Activated CD4-positive, alpha-beta T cell treated with anti-CD3 and anti-CD28 coated beads, Interleukin-2, amount 10 ng/mL, durations not matched to agents 7 days and 5 days (primary cell): ENCODE measurements at regions not wholly inside any gene's neighbourhood (a gene's known extent, or its start where the extent isn't known, plus 50 kb on each side); places are given as distances from the start of the nearest gene placed in this dataset.

Experiments
- CTCF ChIA-PET: fragments of 350-600 bp; sonication (Branson Sonifier 250); formaldehyde crosslinking; loops from one replicate; lab custom pipeline; 2021; ENCODE audit warnings: antibody characterized with exemption; lab: Charles Lee
- POLR2A ChIA-PET: fragments of 350-600 bp; sonication (Branson Sonifier 250); formaldehyde crosslinking; loops from one replicate; lab custom pipeline; 2021; ENCODE audit warnings: antibody characterized with exemption; lab: Charles Lee
- DNase-seq: peaks from one replicate; pipeline ENCODE4 v3.0.0-alpha.2; 2020
- H3K27ac Mint-ChIP-seq: one replicate; pipeline ENCODE4 v1.8.0; 2021; ENCODE audit warnings: mild to moderate bottlenecking, moderate library complexity, mixed read lengths
- H3K27me3 Mint-ChIP-seq: one replicate; pipeline ENCODE4 v1.8.0; 2021; ENCODE audit warnings: mixed read lengths
- H3K36me3 Mint-ChIP-seq: one replicate; pipeline ENCODE4 v1.8.0; 2021; ENCODE audit warnings: low read depth, mixed read lengths
- H3K4me1 Mint-ChIP-seq: one replicate; pipeline ENCODE4 v1.8.0; 2021; ENCODE audit warnings: mixed read lengths
- H3K4me3 Mint-ChIP-seq: one replicate; pipeline ENCODE4 v1.8.0; 2021; ENCODE audit warnings: mild to moderate bottlenecking, moderate library complexity, mixed read lengths
- H3K9me3 Mint-ChIP-seq: one replicate; pipeline ENCODE4 v1.8.0; 2021; ENCODE audit warnings: mixed read lengths

DNA sequence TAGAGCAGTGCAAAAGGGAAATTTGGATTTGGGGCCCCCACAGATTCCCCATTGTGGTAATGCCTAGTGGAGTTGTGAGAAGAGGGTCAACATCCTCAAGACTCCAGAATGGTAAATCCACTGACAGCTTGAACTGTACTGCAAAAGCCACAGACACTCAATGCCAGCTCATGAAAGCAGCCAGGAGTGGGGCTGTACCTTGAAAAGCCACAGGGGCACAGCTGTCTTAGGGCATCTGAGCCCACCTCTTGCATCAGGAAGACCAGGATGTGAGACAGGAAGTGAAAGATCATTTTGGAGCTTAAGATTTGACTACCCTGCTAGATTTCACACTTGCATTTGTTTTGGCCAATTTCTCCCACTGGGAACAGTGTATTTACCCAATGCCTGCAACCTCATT, 1548.9 kb upstream of the PCDH20 start:
- Mint-ChIP-seq H3K9me3 (peaks cover 10% of the 10 kb centered on the region), H3K27ac (no peak overlapping the region), H3K4me3 (no peak overlapping the region), H3K36me3 (no peaks in the 10 kb centered on the region), H3K4me1 (no peaks in the 10 kb centered on the region), H3K27me3 (no peaks in the 10 kb centered on the region)
- DNase-seq: no peak
- CTCF ChIA-PET: no interaction called here
- POLR2A ChIA-PET: no interaction called here

DNA sequence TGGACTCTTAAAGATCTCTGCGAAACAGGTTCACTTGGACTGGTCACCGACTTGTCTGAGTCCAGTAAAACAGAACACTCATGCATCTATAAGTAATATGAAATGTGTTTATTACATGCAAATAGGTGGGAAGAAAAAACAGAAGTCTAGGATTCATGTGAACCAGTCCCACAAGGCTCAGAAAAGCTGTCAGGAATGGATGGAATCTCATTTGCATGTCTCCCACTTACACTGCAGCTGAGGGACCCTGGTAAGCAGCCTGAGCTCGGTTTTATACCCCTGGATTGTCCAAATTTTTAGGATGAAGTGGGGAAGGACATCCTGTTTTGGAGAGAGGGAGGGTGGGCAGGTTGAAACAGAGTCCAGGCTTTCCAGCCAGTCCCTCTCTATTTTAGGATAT, 1545.1 kb upstream of the PCDH20 start:
- no peak for DNase-seq
- H3K27ac Mint-ChIP-seq: no peak overlapping the region
- no peaks in the 10 kb centered on the region for H3K27me3 Mint-ChIP-seq
- CTCF ChIA-PET: no interaction called here
- no peaks in the 10 kb centered on the region for H3K4me1 Mint-ChIP-seq
- peaks cover 5% of the 10 kb centered on the region for H3K9me3 Mint-ChIP-seq
- no peak overlapping the region for H3K4me3 Mint-ChIP-seq
- POLR2A ChIA-PET: no interaction called here
- H3K36me3 Mint-ChIP-seq: no peaks in the 10 kb centered on the region

DNA sequence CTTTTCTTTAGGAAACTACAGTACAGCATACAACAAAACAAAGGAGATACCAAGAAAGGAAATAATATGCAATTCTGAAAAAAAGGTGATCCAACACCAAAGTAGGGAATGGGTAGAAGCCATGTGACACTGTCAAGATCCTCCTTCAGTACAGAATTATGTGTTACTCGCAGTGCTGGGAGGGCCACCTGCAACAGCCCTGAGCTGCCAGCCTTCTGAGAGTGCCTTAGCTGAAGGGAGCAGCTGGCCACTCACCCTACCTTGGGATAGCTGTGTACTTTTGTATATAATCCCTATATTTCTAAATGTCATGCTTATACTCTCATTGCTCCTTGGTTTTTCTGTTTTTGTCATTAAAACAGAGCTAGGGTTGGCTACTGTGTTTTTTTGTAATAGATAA, 1518.2 kb upstream of the PCDH20 start:
- Mint-ChIP-seq H3K27ac (no peak overlapping the region), H3K4me1 (no peaks in the 10 kb centered on the region), H3K9me3 (no peaks in the 10 kb centered on the region), H3K4me3 (no peak overlapping the region), H3K27me3 (no peaks in the 10 kb centered on the region), H3K36me3 (no peaks in the 10 kb centered on the region)
- no peak for DNase-seq
- ChIA-PET CTCF (no interaction called here), POLR2A (no interaction called here)

DNA sequence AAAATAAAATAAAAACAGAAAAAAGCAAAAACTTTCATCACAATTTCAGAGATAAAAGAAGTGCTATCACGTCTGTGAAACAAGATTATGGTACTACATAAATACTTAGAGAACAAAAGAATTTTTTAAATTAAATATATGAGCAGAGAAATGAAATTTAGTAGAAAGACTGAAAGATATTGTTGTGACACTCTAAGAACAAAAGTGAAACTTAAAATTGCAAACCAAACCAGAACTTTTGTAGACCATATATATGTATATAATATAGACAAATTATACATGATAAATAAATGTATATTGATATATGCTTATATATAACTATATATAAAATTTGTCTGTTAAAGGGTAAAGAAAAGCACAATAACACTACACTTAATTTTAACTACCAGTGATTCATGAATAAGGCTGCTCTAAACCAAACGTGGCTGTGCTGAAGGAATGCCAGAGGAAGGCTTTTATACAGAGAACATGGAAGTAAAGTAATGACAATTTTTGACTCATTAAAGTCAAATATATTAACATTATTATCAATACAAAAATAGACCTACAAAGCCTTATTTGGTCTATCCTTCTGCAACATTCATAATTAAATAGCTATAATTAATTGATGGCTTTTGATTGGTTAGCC, 1516.7 kb upstream of the PCDH20 start:
- POLR2A ChIA-PET: no interaction called here
- H3K4me1 Mint-ChIP-seq: no peaks in the 10 kb centered on the region
- no peak for DNase-seq
- H3K27me3 Mint-ChIP-seq: no peaks in the 10 kb centered on the region
- no peak overlapping the region for H3K27ac Mint-ChIP-seq
- CTCF ChIA-PET: no interaction called here
- H3K9me3 Mint-ChIP-seq: no peaks in the 10 kb centered on the region
- no peaks in the 10 kb centered on the region for H3K36me3 Mint-ChIP-seq
- no peak overlapping the region for H3K4me3 Mint-ChIP-seq

DNA sequence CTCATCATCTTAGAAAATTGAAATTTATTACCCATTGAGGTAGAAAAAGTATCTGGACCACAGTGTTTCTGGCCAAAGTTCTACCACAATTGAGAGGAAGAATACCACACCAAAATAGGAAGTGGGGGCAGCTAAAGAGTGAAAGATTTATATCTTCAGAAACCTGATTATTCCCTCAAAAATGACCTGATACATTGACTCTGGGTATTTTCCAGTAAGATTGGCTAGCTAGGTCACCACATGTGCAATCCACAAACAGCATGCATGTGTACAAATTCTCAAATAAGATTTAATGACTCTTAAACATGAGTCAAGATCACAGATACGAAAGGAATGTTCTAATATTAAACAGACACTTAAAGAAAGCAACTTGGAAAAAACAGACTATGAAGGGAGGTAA, 1516.2 kb upstream of the PCDH20 start:
- ChIA-PET POLR2A (no interaction called here), CTCF (no interaction called here)
- Mint-ChIP-seq H3K27ac (no peak overlapping the region), H3K9me3 (no peaks in the 10 kb centered on the region), H3K4me1 (no peaks in the 10 kb centered on the region), H3K27me3 (no peaks in the 10 kb centered on the region), H3K4me3 (no peak overlapping the region), H3K36me3 (no peaks in the 10 kb centered on the region)
- no peak for DNase-seq

DNA sequence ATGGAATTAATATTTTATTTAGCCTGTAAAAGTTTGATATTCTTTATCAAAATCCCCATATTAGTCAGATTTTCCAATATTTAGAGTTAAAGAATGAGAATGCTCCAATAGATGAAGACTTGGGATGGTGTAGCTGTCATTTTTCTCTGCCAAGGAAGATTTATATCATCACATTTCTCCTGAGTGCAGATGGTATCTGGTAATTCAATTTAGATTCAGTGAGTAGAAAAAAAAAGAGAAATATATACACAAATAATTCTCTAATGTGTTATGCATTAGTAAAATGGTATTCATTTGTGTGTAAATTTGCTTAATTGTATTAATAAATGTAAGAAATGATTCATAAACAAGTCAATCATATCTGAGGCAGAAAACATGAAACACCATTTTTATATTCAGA, 1508.7 kb upstream of the PCDH20 start:
- ChIA-PET CTCF (no interaction called here), POLR2A (no interaction called here)
- Mint-ChIP-seq H3K27me3 (no peaks in the 10 kb centered on the region), H3K27ac (no peak overlapping the region), H3K9me3 (no peaks in the 10 kb centered on the region), H3K36me3 (no peaks in the 10 kb centered on the region), H3K4me3 (no peak overlapping the region), H3K4me1 (no peaks in the 10 kb centered on the region)
- DNase-seq: no peak

DNA sequence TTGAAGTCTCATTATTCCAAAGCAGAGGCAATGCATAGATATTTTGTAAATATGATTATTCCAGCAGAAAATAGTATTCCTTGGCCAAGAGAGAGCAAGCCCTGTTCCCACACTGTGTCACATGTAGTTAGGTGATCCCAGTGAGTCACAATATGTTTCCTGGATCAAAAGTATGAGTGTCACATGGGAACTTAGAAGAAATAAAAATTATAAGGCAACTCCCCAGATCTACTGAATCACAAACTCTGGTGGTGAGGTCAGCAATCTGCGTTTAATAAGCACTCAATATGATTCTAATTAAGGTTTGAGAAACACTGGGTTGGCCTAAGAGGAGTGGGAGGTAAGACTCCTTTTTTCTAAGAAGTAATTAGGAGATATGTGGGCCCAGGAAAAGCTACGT, 1504.5 kb upstream of the PCDH20 start:
- H3K36me3 Mint-ChIP-seq: no peaks in the 10 kb centered on the region
- CTCF ChIA-PET: no interaction called here

DNA sequence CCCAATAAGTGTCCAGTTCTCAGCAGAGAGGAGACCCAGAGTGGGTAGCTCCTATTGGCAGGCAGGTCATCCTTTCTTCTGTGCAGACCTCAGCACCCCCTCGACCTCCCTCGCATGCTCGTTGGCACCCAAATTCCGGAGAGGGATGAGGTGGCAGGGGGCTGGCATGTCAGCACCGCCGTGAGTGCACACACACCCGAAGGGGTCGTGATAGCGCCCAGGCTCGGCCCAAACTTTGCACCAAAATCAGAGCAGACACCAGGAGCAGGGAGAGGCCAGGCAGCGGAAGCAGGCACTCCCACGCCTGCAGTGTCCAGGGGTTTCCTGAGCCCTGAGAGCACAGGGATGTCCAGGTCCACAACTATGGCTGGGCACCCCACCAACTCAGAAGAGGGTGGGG, 1503.8 kb upstream of the PCDH20 start:
- Mint-ChIP-seq H3K4me1 (no peaks in the 10 kb centered on the region), H3K27me3 (no peaks in the 10 kb centered on the region), H3K36me3 (no peaks in the 10 kb centered on the region), H3K27ac (no peak overlapping the region), H3K9me3 (no peaks in the 10 kb centered on the region), H3K4me3 (no peak overlapping the region)
- CTCF ChIA-PET: no interaction called here
- POLR2A ChIA-PET: interaction anchor here (0.5 kb wide), 1 partner anchor 78 kb away, joined by 3 read pairs; no protein-coding TSS in a partner anchor
- DNase-seq: no peak

More for the DNA sequence above, 1504.5 kb upstream of the PCDH20 start:
- Mint-ChIP-seq H3K27ac (no peak overlapping the region), H3K27me3 (no peaks in the 10 kb centered on the region), H3K4me3 (no peak overlapping the region), H3K9me3 (no peaks in the 10 kb centered on the region), H3K4me1 (no peaks in the 10 kb centered on the region)
- no peak for DNase-seq
- POLR2A ChIA-PET: no interaction called here

DNA sequence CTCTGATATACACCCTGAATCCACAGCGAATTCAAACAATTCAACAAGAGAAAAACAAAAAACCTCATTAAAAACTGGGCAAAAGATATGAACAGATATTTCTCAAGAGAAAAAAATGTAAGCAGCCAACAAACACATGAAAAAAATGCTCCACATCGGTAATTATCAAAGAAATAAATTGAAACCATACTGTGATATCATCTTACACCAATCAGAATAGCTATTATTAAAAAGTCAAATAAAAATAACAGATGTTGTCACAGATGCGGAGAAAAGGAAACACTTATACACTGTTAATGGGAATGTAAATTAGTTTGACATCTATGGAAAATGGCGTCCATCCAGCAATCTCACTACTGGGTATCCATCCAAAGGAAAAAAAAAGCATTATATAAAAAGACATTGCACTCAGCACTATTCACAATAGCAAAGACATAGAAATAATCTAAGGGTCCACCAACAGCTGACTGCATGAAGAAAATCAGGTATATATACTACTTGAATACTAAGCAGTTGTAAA, 1495.0 kb upstream of the PCDH20 start:
- no peak overlapping the region for H3K4me3 Mint-ChIP-seq
- H3K27me3 Mint-ChIP-seq: no peaks in the 10 kb centered on the region
- H3K27ac Mint-ChIP-seq: no peak overlapping the region
- POLR2A ChIA-PET: no interaction called here
- CTCF ChIA-PET: no interaction called here
- no peak for DNase-seq
- H3K9me3 Mint-ChIP-seq: no peaks in the 10 kb centered on the region
- no peaks in the 10 kb centered on the region for H3K36me3 Mint-ChIP-seq
- no peaks in the 10 kb centered on the region for H3K4me1 Mint-ChIP-seq

DNA sequence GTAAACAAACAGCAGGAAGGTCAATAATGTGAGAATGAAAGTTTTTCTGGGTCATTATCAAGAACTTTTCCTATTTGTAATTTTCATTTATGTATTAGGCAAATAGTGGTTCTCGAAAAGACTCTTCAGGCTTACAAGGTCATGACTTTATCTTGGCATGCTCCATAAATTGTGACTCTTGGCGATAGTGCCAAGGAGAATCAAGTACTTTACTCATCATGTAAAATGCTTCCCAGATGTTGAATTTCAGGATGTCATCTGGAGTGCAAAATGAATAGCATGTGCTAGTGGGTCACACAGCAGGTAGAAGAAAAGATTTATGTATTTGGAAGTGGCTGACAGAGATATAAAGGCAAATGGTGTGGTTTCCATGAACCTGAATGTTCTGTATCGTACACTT, 1492.7 kb upstream of the PCDH20 start:
- no peaks in the 10 kb centered on the region for H3K4me1 Mint-ChIP-seq
- no peak overlapping the region for H3K27ac Mint-ChIP-seq
- H3K4me3 Mint-ChIP-seq: no peak overlapping the region
- H3K9me3 Mint-ChIP-seq: no peaks in the 10 kb centered on the region
- CTCF ChIA-PET: no interaction called here
- no peaks in the 10 kb centered on the region for H3K27me3 Mint-ChIP-seq
- POLR2A ChIA-PET: no interaction called here
- H3K36me3 Mint-ChIP-seq: no peaks in the 10 kb centered on the region
- no peak for DNase-seq

DNA sequence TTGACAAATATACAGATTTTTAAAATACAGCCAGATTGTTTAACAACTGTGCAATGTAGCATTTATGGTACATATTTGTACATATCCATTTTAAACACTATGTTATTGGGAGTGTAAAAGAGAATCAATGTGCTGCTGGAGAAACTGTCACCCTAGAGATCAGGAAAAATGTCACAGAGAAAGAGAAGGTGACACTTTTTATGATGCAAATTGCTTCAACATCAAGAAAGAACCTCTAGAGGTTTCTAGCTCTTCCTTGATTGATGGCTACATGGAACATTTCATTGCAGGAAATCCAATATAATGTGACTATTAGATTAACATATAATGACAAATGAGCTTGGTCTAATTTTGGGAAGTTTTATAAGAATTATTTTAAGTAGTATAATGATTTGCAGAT, 1491.2 kb upstream of the PCDH20 start:
- H3K27me3 Mint-ChIP-seq: no peaks in the 10 kb centered on the region
- no peaks in the 10 kb centered on the region for H3K9me3 Mint-ChIP-seq
- CTCF ChIA-PET: no interaction called here
- no peaks in the 10 kb centered on the region for H3K4me1 Mint-ChIP-seq
- H3K27ac Mint-ChIP-seq: no peak overlapping the region
- POLR2A ChIA-PET: no interaction called here
- no peak for DNase-seq
- no peaks in the 10 kb centered on the region for H3K36me3 Mint-ChIP-seq
- H3K4me3 Mint-ChIP-seq: no peak overlapping the region

DNA sequence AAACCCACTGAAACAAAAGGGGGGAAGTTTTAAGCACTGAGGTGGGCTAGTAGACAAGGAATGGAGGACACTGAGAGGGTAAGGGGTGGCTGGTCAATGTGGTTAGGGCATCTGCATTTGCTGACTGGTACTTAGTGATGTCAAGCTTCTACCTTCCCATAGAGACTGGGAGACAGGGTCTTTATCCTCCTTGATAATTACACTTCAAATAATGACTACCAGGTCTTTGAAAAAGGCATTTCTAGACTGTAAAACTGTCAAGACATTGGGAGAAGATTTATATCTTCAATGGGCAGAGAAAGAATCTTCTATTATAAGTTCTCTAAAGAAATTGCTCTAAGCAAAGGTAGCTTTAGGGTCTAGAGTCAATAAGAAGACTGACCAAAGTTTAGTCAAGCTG, 1490.8 kb upstream of the PCDH20 start:
- CTCF ChIA-PET: no interaction called here
- Mint-ChIP-seq H3K4me1 (no peaks in the 10 kb centered on the region), H3K27ac (no peak overlapping the region), H3K4me3 (no peak overlapping the region), H3K36me3 (no peaks in the 10 kb centered on the region), H3K9me3 (no peaks in the 10 kb centered on the region), H3K27me3 (no peaks in the 10 kb centered on the region)
- DNase-seq: no peak
- POLR2A ChIA-PET: no interaction called here

DNA sequence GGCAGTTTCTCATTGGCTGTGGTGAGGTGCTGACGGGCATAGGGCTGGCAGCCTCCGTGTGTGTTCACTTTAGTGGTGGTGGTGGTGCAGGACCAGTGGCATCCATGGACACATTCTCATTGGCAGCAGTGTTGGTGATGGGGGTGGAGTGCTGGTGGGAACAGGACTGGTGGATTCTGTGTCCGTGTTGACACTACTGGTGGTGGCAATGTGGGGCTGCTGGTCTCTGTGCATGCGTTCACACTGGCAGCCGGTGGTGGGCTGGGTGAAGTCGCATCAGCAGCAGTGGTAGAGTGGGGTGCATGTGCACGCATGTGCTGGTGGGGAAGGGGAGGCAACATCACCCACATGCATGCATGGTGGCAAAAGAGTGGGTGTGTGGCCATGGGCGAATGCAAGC, 1471.4 kb upstream of the PCDH20 start:
- Mint-ChIP-seq H3K9me3 (peaks cover 7% of the 10 kb centered on the region), H3K27ac (no peak overlapping the region), H3K36me3 (no peaks in the 10 kb centered on the region), H3K4me1 (no peaks in the 10 kb centered on the region), H3K27me3 (no peaks in the 10 kb centered on the region), H3K4me3 (no peak overlapping the region)
- ChIA-PET CTCF (no interaction called here), POLR2A (no interaction called here)
- no peak for DNase-seq

DNA sequence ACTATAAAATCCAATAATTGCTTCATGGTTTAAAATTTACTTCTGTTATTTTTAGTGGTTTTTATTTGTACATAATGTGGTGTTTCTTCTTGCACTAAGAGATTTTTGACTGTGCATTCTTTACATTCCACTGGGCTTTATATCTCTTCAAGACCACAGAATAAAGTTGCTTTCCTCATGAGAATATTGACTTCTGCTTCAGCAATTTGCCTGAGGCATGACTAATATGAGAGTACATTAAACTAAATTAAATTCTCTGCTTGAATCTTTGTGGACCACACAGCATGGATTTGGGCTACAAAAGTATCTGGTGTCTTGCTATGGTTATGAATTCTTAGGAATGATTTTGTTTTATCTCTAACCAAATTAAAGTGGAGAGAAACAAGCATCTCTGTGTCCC, 1463.4 kb upstream of the PCDH20 start:
- Mint-ChIP-seq H3K27ac (no peak overlapping the region), H3K4me3 (no peak overlapping the region), H3K36me3 (no peaks in the 10 kb centered on the region), H3K27me3 (no peaks in the 10 kb centered on the region), H3K4me1 (no peaks in the 10 kb centered on the region), H3K9me3 (peaks cover 14% of the 10 kb centered on the region)
- POLR2A ChIA-PET: no interaction called here
- no peak for DNase-seq
- CTCF ChIA-PET: no interaction called here
